GM12878 (cell line): ENCODE measurements at regions not wholly inside any gene's neighbourhood (a gene's known extent, or its start where the extent isn't known, plus 50 kb on each side); places are given as distances from the start of the nearest gene placed in this dataset.

ENCODE experiments used
- ATAC-seq: fragments of 200-7000 bp; cut with Tn5 transposase; 3 replicates; pipeline ENCODE4 v1.9.1; 2020; ENCODE audit warnings: mild to moderate bottlenecking, moderate library complexity
- BruUV-seq: library from RNA; stranded (reverse); fragments of 400-500 nt; replicated peaks from 2 replicates; lab custom pipeline; 2021; lab: Mats Ljungman, UMichigan
- CTCF ChIA-PET: fragments of 300-600 bp; sonication (Branson Sonifier 250); formaldehyde crosslinking; extraction: SDS; loops from one replicate; lab custom pipeline; 2021; ENCODE audit warnings: inconsistent platforms; lab: Yijun Ruan, JAX
- POLR2A ChIA-PET: fragments of 350-600 bp; formaldehyde crosslinking; extraction: SDS; loops from one replicate; lab custom pipeline; 2021; ENCODE audit warnings: inconsistent platforms; lab: Charles Lee
- RAD21 ChIA-PET: fragments of 300-600 bp; sonication (Branson Sonifier 250); formaldehyde crosslinking; loops from one replicate; lab custom pipeline; 2023; ENCODE audit warnings: antibody characterized with exemption; ENCODE audit not compliant: unreplicated experiment; lab: Charles Lee
- SMC1A ChIA-PET: fragments of 300-600 bp; sonication (Branson Sonifier 250); formaldehyde crosslinking; loops from one replicate; lab custom pipeline; 2023; ENCODE audit not compliant: unreplicated experiment, uncharacterized antibody; lab: Charles Lee
- DNase-seq: peaks from one replicate; pipeline ENCODE4 v3.0.0-alpha.2; 2011; ENCODE audit warnings: low read depth, low spot score
- FAIRE-seq: peaks from 3 replicates; lab custom pipeline; 2011; peaks lifted over from hg19 to GRCh38; lab: Jason Lieb, UNC
- H2AFZ ChIP-seq: 2 replicates; pipeline ENCODE4 v1.6.0; 2011; ENCODE audit warnings: low read depth, low read length, control low read depth; ENCODE audit not compliant: control insufficient read depth
- H3K27ac ChIP-seq: 2 replicates; pipeline ENCODE4 v1.5.1; 2011; ENCODE audit warnings: control low read depth; ENCODE audit not compliant: control insufficient read depth, insufficient read depth
- H3K27me3 ChIP-seq, 2 experiments: replicated peaks in 1 of 2; 2 replicates each; pipeline versions ENCODE4 v1.6.0 to v1.6.1; 2011; ENCODE audit warnings: low read length in 1 of 2; ENCODE audit not compliant: control insufficient read depth in 2 of 2, insufficient read depth in 2 of 2
- H3K36me3 ChIP-seq, 2 experiments: 2 replicates each; pipeline ENCODE4 v1.5.1; 2011; ENCODE audit warnings: low read length in 1 of 2; ENCODE audit not compliant: control insufficient read depth in 2 of 2, insufficient read depth in 2 of 2
- H3K4me1 ChIP-seq: 2 replicates; pipeline ENCODE4 v1.6.1; 2011; ENCODE audit warnings: mild to moderate bottlenecking, low read length, moderate library complexity, mixed read lengths; ENCODE audit not compliant: control insufficient read depth, insufficient read depth
- H3K4me2 ChIP-seq: 2 replicates; pipeline ENCODE4 v1.6.0; 2011; ENCODE audit warnings: control low read depth; ENCODE audit not compliant: control insufficient read depth, insufficient read depth
- H3K4me3 ChIP-seq: fragments of 200-600 bp; sonication (generic); 2 replicates; pipeline ENCODE4 v1.5.1; 2016
- H3K79me2 ChIP-seq: 2 replicates; pipeline ENCODE4 v1.6.0; 2011; ENCODE audit warnings: low read length; ENCODE audit not compliant: control insufficient read depth, insufficient read depth
- H3K9ac ChIP-seq: 2 replicates; pipeline ENCODE4 v1.8.0; 2011; ENCODE audit warnings: low read length, control low read depth, mixed read lengths; ENCODE audit not compliant: control insufficient read depth, insufficient read depth
- H3K9me3 ChIP-seq: replicated peaks from 3 replicates; pipeline ENCODE4 v1.5.1; 2011; ENCODE audit warnings: mild to moderate bottlenecking, low read length; ENCODE audit not compliant: control insufficient read depth, insufficient read depth
- H4K20me1 ChIP-seq: 2 replicates; pipeline ENCODE4 v1.6.0; 2011; ENCODE audit not compliant: control insufficient read depth, insufficient read depth
- CHD2 ChIP-seq: IDR thresholded peaks from 2 replicates; pipeline ENCODE4 v1.6.1; 2011; ENCODE audit warnings: low read depth, low read length, improper control_type of control experiment, borderline replicate concordance
- E2F8 ChIP-seq: fragments of 450-650 bp; IDR thresholded peaks from 2 replicates; pipeline ENCODE4 v1.6.1; 2018; ENCODE audit warnings: mild to moderate bottlenecking, low read depth, moderate library complexity; ENCODE audit not compliant: partially characterized antibody
- EP300 ChIP-seq, 2 experiments: fragments of 150-350 bp in 1 of 2; IDR thresholded peaks; 2 replicates each; pipeline ENCODE4 v1.6.1; 2011 to 2012; ENCODE audit warnings: low read depth in 2 of 2, low read length in 2 of 2, borderline replicate concordance in 1 of 2, improper control_type of control experiment in 1 of 2, inconsistent platforms in 1 of 2; ENCODE audit not compliant: control insufficient read depth in 1 of 2
- HDAC6 ChIP-seq: fragments of 200-600 bp; sonication (generic); IDR thresholded peaks from one replicate; pipeline ENCODE4 v1.8.0; 2017; ENCODE audit warnings: antibody characterized with exemption; ENCODE audit not compliant: unreplicated experiment
- JUND ChIP-seq: IDR thresholded peaks from 2 replicates; pipeline ENCODE4 v1.6.1; 2012; ENCODE audit warnings: low read depth, mild to moderate bottlenecking, low read length, improper control_type of control experiment, moderate library complexity
- MYC ChIP-seq: IDR thresholded peaks from 2 replicates; pipeline ENCODE4 v1.6.1; 2011; ENCODE audit warnings: mild to moderate bottlenecking, low read length, moderate library complexity, inconsistent platforms; ENCODE audit not compliant: insufficient read depth, insufficient replicate concordance, insufficient read length, severe bottlenecking
- NFYA ChIP-seq: IDR thresholded peaks from 2 replicates; pipeline ENCODE4 v1.6.1; 2011; ENCODE audit warnings: low read depth, mild to moderate bottlenecking, low read length, improper control_type of control experiment, borderline replicate concordance
- PBX3 ChIP-seq: IDR thresholded peaks from 2 replicates; pipeline ENCODE4 v1.6.1; 2011; ENCODE audit warnings: mild to moderate bottlenecking, low read depth, low read length, moderate library complexity; ENCODE audit not compliant: insufficient replicate concordance
- SMAD5 ChIP-seq: IDR thresholded peaks from 2 replicates; pipeline ENCODE4 v1.6.1; 2016; ENCODE audit warnings: antibody characterized with exemption, low read depth
- WGBS: methylation state at CpG from one replicate; pipeline ENCODE4 v1.1.6; 2016; ENCODE audit warnings: low lambda C conversion rate; ENCODE audit not compliant: insufficient replicate concordance, insufficient coverage; ENCODE audit errors: missing lambda C conversion rate; 5-methylcytosine and 5-hydroxymethylcytosine counted together
- in situ Hi-C: fragments of 300-500 bp; cut with MboI; formaldehyde crosslinking; loops from 9 replicates; pipeline ENCODE4 v1.14.3; 2018; ENCODE audit warnings: mixed read lengths
- intact Hi-C: fragments of 100-400 bp; cut with micrococcal nuclease; formaldehyde crosslinking; loops from one replicate; pipeline ENCODE4 v1.14.2; 2022; ENCODE audit not compliant: unreplicated experiment
- TF ChIP-seq, protein P1 (sequence below): fragments of 450-650 bp; IDR thresholded peaks from 2 replicates; pipeline ENCODE4 v1.6.1; 2014; ENCODE audit warnings: mild to moderate bottlenecking

DNA sequence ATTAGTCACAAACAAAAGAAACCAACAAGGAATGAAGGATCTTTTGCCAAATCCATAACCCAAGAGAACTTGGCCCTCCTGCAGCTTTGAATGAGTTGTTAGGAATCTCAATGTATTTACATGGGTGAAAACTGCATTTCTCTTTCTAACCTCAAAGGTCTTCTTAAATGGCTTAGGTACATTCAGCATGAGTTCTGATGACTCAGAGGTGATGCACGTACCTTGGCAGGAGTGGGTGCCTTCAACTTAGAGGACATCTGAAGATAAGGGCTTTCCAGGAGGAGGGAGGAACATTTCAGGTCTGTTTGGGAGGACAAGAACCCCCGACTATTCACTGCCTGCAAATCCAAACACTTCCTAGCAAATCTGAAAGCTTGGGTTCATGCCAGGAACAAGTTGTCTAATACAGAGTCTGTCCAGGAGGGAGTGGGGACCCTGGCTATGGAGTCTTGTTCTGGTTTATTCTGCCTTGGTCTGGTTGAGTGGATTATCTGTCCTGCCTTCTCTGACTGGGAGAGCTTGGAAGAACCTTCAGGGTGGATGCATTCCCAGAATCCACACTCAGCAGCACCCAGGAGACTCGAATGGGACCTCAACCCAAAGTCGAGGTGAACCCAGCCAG, 65.7 kb downstream of the IRX2 start:
- ATAC-seq (no peak), FAIRE-seq (no peak), DNase-seq (no peak)
- H3K9me3 ChIP-seq, result no peaks in the 10 kb centered on the region; the same call in 2 of the 3 replicates
- no peak overlapping the region for H3K9ac ChIP-seq
- SMC1A ChIA-PET, result no interaction called here
- intact Hi-C loops, result no loop called here
- BruUV-seq, result no TSS peak
- in situ Hi-C loops, result no loop called here
- H2AFZ ChIP-seq, result no peak overlapping the region
- H3K79me2 ChIP-seq, result no peaks in the 10 kb centered on the region
- no peak overlapping the region for H3K27ac ChIP-seq
- TF ChIP-seq E2F8 (no peak), HDAC6 (no peak), EP300 (IDR thresholded peaks at IDR 0.05; ENCODE audit: borderline replicate concordance in 1 of 2, control insufficient read depth in 1 of 2, low read depth in 2 of 2, low read length in 2 of 2) (no peak), CHD2 (no peak), NFYA (no peak), MYC (no peak), SMAD5 (no peak), PBX3 (no peak), JUND (no peak)
- TF ChIP-seq, protein P1, sequence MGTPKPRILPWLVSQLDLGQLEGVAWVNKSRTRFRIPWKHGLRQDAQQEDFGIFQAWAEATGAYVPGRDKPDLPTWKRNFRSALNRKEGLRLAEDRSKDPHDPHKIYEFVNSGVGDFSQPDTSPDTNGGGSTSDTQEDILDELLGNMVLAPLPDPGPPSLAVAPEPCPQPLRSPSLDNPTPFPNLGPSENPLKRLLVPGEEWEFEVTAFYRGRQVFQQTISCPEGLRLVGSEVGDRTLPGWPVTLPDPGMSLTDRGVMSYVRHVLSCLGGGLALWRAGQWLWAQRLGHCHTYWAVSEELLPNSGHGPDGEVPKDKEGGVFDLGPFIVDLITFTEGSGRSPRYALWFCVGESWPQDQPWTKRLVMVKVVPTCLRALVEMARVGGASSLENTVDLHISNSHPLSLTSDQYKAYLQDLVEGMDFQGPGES, result no peak
- H3K4me2 ChIP-seq, result no peak overlapping the region
- no peaks in the 10 kb centered on the region for H4K20me1 ChIP-seq
- CTCF ChIA-PET, result no interaction called here
- WGBS, result 0% methylated on average over 4 of the region's 4 CpGs
- POLR2A ChIA-PET, result no interaction called here
- no peaks in the 10 kb centered on the region for H3K4me1 ChIP-seq
- RAD21 ChIA-PET, result no interaction called here
- H3K36me3 ChIP-seq, result no peaks in the 10 kb centered on the region
- no peaks in the 10 kb centered on the region for H3K27me3 ChIP-seq
- no peak overlapping the region for H3K4me3 ChIP-seq
